Activated naive CD4-positive, alpha-beta T cell treated with anti-CD3 and anti-CD28 coated beads, Interleukin-2, amount 10 ng/mL, durations not matched to agents 7 days and 5 days (primary cell): ENCODE measurements at regions not wholly inside any gene's neighbourhood (a gene's known extent, or its start where the extent isn't known, plus 50 kb on each side); places are given as distances from the start of the nearest gene placed in this dataset.

ENCODE experiments used
- CTCF ChIA-PET: fragments of 350-600 bp; sonication (Branson Sonifier 250); formaldehyde crosslinking; loops from one replicate; lab custom pipeline; 2021; ENCODE audit warnings: antibody characterized with exemption; lab: Charles Lee
- DNase-seq: peaks from one replicate; pipeline ENCODE4 v3.0.0-alpha.2; 2020
- H3K27ac Mint-ChIP-seq: one replicate; pipeline ENCODE4 v1.8.0; 2021; ENCODE audit warnings: mild to moderate bottlenecking, moderate library complexity, mixed read lengths
- H3K27me3 Mint-ChIP-seq: one replicate; pipeline ENCODE4 v1.8.0; 2021; ENCODE audit warnings: mild to moderate bottlenecking, mixed read lengths
- H3K36me3 Mint-ChIP-seq: one replicate; pipeline ENCODE4 v1.8.0; 2021; ENCODE audit warnings: mixed read lengths
- H3K4me1 Mint-ChIP-seq: one replicate; pipeline ENCODE4 v1.8.0; 2021; ENCODE audit warnings: mixed read lengths
- H3K4me3 Mint-ChIP-seq: one replicate; pipeline ENCODE4 v1.8.0; 2021; ENCODE audit warnings: mild to moderate bottlenecking, moderate library complexity, mixed read lengths
- H3K9me3 Mint-ChIP-seq: one replicate; pipeline ENCODE4 v1.8.0; 2021; ENCODE audit warnings: mixed read lengths

DNA sequence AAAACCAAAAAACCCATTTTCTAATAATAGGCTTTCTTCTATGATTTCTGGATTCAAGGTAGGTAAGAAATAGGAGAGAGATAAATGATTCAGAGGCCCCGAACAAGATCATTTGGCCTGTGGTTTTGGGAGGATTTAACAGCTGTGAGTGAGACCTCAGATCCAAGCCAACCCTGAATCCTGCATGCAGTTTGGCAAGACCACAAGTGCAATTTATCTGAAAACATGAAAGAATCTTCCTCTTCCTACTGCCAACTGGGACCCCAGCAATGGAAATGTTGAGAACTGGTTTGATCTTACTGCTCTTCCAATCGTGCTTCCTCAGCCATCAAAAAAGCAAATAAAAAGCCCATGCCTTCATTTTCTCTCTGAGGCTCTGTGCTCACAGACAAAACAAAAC is 519.7 kb upstream of the TBX3 start:
- Mint-ChIP-seq H3K27ac (no peak overlapping the region), H3K27me3 (no peaks in the 10 kb centered on the region), H3K4me1 (no peaks in the 10 kb centered on the region), H3K9me3 (peaks cover 13% of the 10 kb centered on the region), H3K36me3 (no peaks in the 10 kb centered on the region), H3K4me3 (no peak overlapping the region)
- CTCF ChIA-PET = no interaction called here
- DNase-seq = no peak

DNA sequence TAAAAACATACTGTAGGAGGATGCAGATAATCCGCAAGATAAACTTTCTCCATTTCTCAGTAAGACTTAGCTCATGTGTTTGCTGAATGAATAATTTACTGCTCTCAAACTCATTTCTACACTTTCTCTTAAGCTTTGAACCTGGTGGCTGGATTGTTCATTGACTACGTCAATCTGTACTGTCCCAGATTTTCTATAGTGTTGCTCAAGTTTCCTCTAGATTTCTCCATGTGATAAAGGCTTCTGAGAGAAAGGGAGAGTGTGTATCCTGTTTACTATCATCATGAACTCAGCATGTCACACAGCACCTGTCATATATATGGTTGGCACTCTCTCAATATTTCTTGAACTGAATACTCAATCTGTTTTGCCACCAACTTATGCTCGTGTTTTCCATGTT is 518.0 kb upstream of the TBX3 start:
- Mint-ChIP-seq H3K4me1 (no peaks in the 10 kb centered on the region), H3K4me3 (no peak overlapping the region), H3K27me3 (no peaks in the 10 kb centered on the region), H3K27ac (no peak overlapping the region), H3K9me3 (peaks cover 14% of the 10 kb centered on the region), H3K36me3 (no peaks in the 10 kb centered on the region)
- CTCF ChIA-PET = interaction anchor here (0.7 kb wide), 1 partner anchor 481 kb away, joined by 3 read pairs; no protein-coding TSS in a partner anchor
- no peak for DNase-seq

DNA sequence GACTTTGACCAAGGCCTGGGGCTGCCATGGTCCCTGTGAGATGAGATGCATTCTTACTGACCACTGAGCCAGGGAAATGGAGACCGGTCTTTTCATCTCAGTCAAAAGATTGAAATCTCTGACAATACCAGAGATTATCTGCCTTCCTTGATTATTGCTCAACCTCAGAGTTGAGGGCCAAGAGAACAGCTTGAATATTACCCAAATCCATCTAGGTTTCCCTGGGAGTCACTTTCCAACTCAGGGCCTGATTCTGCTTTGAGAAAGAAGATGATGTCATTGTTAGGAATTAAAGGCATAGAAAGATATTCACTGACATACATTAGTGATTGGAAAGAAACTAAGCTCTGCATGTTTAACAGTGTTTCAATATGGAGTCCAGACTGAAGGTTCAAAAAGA is 515.9 kb upstream of the TBX3 start:
- DNase-seq = no peak
- no peaks in the 10 kb centered on the region for H3K36me3 Mint-ChIP-seq
- CTCF ChIA-PET = no interaction called here
- H3K4me3 Mint-ChIP-seq = no peak overlapping the region
- H3K9me3 Mint-ChIP-seq = peaks cover 10% of the 10 kb centered on the region
- H3K27me3 Mint-ChIP-seq = no peaks in the 10 kb centered on the region
- no peaks in the 10 kb centered on the region for H3K4me1 Mint-ChIP-seq
- no peak overlapping the region for H3K27ac Mint-ChIP-seq

DNA sequence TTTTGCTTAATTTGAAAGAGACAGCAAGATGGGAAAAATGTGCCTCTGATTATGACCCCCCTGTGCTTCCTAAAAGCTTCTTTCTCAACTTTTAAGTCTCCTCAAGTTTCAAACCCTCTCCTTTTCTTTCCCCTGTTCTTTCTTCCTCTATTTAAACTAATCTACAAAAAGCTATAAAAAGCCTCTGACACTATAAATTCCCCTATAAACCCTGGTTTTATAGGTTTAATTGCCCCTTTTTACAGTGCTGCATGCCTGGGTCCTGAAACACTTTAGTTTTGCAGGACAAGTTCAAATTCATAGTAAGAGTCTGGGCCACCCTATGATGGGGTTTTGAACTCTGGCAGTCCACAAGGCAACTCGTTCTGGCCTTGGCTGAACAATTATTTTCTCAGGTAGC is 510.9 kb upstream of the TBX3 start:
- Mint-ChIP-seq H3K36me3 (no peaks in the 10 kb centered on the region), H3K27ac (no peak overlapping the region)
- no peak for DNase-seq

DNA sequence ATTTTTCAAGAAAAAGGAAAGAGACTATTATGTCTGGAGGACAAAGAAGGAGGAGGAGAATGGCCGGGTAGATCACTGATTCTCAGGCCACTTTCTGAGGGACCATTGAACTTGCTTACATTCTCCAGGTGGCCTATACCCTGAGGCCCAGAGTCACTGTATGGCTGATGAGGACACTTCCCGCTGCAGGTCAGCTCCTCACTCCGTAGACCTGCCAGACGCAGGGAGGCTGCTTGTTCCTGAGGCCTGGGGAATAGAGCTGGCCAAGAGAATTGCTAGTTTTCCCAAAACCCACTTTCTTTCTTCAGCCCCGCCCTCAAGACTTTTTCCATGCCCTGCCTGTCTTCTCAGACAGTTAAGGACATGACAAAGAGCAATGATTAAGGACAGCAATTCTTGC is 510.5 kb upstream of the TBX3 start:
- no peak for DNase-seq
- Mint-ChIP-seq H3K4me1 (no peaks in the 10 kb centered on the region), H3K9me3 (peaks cover 9% of the 10 kb centered on the region), H3K36me3 (no peaks in the 10 kb centered on the region), H3K27me3 (no peaks in the 10 kb centered on the region), H3K4me3 (no peak overlapping the region), H3K27ac (no peak overlapping the region)
- CTCF ChIA-PET = no interaction called here

More for the DNA sequence above, 510.9 kb upstream of the TBX3 start:
- peaks cover 9% of the 10 kb centered on the region for H3K9me3 Mint-ChIP-seq
- H3K4me1 Mint-ChIP-seq = no peaks in the 10 kb centered on the region
- H3K4me3 Mint-ChIP-seq = no peak overlapping the region
- no peaks in the 10 kb centered on the region for H3K27me3 Mint-ChIP-seq
- CTCF ChIA-PET = no interaction called here

DNA sequence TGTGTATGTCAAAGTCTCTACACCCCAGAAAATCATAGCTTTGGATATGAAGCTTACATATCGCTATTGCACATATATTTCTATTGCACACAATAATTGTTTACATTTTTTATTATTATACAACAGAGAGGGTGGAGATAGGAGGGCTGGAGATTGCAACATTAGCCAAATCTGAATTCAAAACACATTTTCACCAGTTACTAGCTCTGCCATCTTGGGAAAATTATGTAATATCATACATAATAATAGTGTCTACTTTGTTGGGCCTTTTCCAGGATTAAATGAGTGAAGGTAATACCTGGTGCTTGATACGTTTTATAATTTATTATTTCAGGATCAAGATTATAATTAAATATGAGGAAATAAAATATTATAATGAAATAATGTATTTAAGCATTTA is 507.4 kb upstream of the TBX3 start:
- H3K27me3 Mint-ChIP-seq = no peaks in the 10 kb centered on the region
- no peaks in the 10 kb centered on the region for H3K4me1 Mint-ChIP-seq
- no peaks in the 10 kb centered on the region for H3K36me3 Mint-ChIP-seq
- CTCF ChIA-PET = no interaction called here
- DNase-seq = no peak
- H3K4me3 Mint-ChIP-seq = no peak overlapping the region
- H3K9me3 Mint-ChIP-seq = peaks cover 7% of the 10 kb centered on the region
- no peak overlapping the region for H3K27ac Mint-ChIP-seq

DNA sequence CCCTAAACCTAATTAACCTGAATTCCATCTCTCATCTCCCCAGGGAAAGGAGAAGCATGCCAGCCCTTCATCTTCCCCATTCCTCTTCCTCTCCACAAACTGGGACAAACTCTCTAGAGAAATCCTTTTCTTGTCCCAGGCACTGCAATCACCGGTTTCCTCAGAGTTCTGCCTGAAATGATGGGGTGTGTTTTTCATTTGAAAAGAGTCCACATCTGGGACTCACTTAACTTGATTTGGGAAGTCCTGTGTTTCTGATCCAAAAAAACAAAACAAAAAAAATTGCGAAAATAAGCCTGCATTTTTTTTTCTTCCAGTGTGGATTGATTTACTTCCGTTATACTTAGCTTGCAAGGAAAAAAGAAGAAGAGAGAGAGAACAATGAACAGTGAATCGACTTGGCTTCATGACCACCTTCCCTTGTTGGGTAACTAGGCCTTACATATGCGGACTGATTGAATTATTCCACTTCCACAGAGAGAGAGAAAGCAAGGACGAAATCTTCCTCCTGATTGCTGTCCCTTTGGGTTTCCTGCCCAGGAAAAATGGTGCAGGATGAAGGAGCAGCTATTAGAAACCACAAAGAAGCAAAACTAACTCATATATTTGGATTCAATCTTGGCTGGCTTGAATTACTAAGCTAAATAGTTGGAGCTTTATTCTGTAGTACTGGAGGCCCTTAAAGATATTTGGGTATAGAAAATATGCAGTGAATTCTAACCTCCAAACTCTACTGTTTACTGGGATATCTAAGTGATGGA is 506.2 kb upstream of the TBX3 start:
- H3K36me3 Mint-ChIP-seq = no peaks in the 10 kb centered on the region
- CTCF ChIA-PET = no interaction called here
- no peak for DNase-seq
- H3K4me3 Mint-ChIP-seq = no peak overlapping the region
- H3K9me3 Mint-ChIP-seq = peaks cover 12% of the 10 kb centered on the region
- H3K27me3 Mint-ChIP-seq = no peaks in the 10 kb centered on the region
- no peaks in the 10 kb centered on the region for H3K4me1 Mint-ChIP-seq
- no peak overlapping the region for H3K27ac Mint-ChIP-seq

DNA sequence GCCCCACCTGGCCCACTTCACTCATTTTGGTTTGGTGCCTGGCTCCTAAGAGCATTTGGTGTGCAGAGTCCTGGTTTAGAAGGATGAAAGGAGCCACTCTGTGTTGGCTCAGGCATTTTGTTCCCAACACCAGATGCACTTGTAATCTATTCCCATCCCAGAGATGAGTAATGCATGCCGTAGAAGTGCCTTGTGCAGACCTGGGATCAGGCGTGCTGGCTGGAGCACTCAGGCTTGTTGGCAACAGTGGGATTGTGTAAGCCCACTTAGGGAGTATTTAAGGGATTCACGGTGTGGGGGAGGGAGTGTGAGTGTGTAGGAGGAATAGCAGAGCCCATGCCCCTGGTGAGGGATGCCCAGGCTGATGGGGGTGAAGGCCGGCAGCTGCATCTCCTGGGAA is 501.5 kb upstream of the TBX3 start:
- Mint-ChIP-seq H3K27me3 (no peaks in the 10 kb centered on the region), H3K27ac (no peak overlapping the region), H3K9me3 (peaks cover 15% of the 10 kb centered on the region)

DNA sequence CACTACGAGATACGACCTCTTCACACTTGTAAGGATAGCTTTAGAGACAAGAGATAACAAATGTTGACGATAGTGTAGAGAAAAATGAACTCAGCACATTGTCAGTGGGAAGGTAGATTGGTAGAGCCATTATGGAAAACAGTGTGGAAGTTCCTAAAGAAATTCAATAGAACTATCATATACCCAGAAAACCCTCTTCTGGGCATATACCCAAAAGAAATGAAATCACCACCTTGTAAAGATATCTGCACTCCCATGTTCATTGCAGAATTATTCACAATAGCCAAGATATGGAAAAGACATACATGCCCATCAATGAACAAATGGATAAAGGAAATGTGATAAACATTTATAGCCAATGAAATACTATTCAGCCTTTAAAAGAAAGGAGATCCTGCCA is 499.8 kb upstream of the TBX3 start:
- DNase-seq = no peak
- CTCF ChIA-PET = no interaction called here
- H3K27ac Mint-ChIP-seq = no peak overlapping the region
- H3K27me3 Mint-ChIP-seq = no peaks in the 10 kb centered on the region
- no peak overlapping the region for H3K4me3 Mint-ChIP-seq
- peaks cover 15% of the 10 kb centered on the region for H3K9me3 Mint-ChIP-seq
- H3K36me3 Mint-ChIP-seq = no peaks in the 10 kb centered on the region
- H3K4me1 Mint-ChIP-seq = no peaks in the 10 kb centered on the region

More for the DNA sequence above, 501.5 kb upstream of the TBX3 start:
- CTCF ChIA-PET = no interaction called here
- Mint-ChIP-seq H3K4me1 (no peaks in the 10 kb centered on the region), H3K36me3 (no peaks in the 10 kb centered on the region), H3K4me3 (no peak overlapping the region)
- no peak for DNase-seq

DNA sequence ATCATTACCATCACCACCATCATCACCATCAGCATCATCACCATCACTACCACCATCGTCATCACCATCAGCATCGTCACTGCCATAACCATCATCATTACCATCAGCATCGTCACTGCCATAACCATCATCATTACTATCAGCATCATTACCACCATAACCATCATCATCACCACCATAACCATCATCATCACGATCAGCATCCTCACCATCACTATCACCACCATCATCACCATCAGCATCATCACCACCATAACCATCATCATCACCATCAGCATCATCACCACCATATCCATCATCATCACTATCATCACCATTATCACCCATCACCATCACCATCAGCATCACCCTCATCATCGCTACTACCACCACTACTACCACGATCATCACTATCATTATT is 493.9 kb upstream of the TBX3 start:
- CTCF ChIA-PET = no interaction called here
- H3K9me3 Mint-ChIP-seq = peaks cover 2% of the 10 kb centered on the region
- H3K36me3 Mint-ChIP-seq = no peaks in the 10 kb centered on the region
- H3K27me3 Mint-ChIP-seq = no peaks in the 10 kb centered on the region
- DNase-seq = no peak
- no peak overlapping the region for H3K4me3 Mint-ChIP-seq
- no peaks in the 10 kb centered on the region for H3K4me1 Mint-ChIP-seq
- no peak overlapping the region for H3K27ac Mint-ChIP-seq

DNA sequence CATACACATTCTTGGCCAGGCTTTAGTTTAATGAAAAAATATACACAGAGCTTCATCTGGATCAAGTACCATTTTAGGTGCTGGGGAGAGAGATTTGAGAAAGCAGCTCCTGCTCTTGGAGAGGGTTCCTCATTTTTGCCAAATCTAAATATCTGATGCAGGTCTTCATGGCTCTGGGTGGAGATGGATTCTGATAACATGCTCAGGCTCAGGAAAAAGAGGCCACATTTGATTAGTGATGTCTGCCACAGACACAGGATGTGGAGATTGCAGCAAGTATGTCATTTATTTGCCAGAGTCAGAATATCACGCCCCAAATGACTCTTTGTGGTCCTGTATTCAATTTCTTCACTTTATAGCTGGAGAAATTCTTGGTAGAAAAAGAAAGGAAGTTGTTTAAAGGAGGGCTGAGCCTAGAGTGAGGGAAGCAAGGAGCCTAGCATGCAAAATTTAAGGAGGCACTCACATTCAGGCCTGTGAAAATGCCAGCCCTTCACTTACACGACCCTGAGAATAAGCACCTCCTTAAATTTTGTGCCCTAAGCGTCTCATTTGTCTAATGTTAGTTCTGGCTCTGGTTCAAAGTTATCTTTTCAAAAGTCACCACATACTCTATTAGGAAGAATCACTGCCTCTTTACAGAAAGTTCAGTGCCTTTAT is 492.9 kb upstream of the TBX3 start:
- H3K4me3 Mint-ChIP-seq = no peak overlapping the region
- CTCF ChIA-PET = no interaction called here

DNA sequence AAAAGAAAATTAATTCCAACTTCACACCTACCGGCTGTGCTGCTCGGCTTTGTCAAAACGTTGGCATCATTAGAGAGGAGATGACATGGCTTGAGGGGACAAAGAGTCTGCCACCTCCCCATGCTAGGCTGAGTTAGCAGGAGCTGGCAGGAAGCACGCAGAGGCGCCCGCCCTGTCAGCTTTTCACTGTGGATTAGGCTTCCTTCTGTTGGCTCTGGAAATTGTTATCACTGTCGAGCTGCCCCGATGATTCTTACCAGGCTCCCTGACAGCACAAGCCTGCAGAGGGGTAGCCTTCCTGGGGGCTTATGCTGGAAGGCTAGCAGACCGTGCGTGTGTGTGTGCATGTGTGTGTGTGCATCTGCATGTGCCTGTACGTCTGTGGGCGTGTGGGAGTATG is 490.9 kb upstream of the TBX3 start:
- DNase-seq = no peak
- H3K36me3 Mint-ChIP-seq = no peaks in the 10 kb centered on the region

More for the DNA sequence above, 492.9 kb upstream of the TBX3 start:
- DNase-seq = no peak
- H3K27me3 Mint-ChIP-seq = no peaks in the 10 kb centered on the region
- H3K36me3 Mint-ChIP-seq = no peaks in the 10 kb centered on the region
- no peak overlapping the region for H3K27ac Mint-ChIP-seq
- peaks cover 2% of the 10 kb centered on the region for H3K9me3 Mint-ChIP-seq
- no peaks in the 10 kb centered on the region for H3K4me1 Mint-ChIP-seq

DNA sequence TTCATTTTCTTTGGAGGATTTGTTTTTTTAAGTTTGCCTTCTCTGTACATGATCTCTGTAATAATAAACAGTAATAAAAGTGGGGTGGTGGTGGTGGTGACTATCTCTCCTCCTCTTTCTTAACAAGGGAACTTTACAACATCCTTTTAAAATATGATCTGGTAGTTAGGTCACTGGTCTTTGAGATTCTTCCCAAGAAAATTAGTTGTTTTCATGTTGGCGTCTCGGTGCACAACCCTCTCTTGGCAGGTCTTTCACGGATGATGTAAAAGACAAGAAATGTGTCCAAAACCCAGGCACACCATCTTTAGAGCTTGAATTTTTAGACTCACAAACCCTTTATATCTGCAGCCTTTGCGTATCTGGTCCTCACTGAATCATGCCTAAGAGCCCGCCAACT is 488.5 kb upstream of the TBX3 start:
- Mint-ChIP-seq H3K27me3 (no peaks in the 10 kb centered on the region), H3K36me3 (no peaks in the 10 kb centered on the region), H3K4me3 (no peak overlapping the region), H3K4me1 (no peaks in the 10 kb centered on the region), H3K9me3 (peaks cover 7% of the 10 kb centered on the region), H3K27ac (no peak overlapping the region)
- CTCF ChIA-PET = no interaction called here
- no peak for DNase-seq

More for the DNA sequence above, 490.9 kb upstream of the TBX3 start:
- peaks cover 2% of the 10 kb centered on the region for H3K9me3 Mint-ChIP-seq
- no peaks in the 10 kb centered on the region for H3K4me1 Mint-ChIP-seq
- no peaks in the 10 kb centered on the region for H3K27me3 Mint-ChIP-seq
- H3K27ac Mint-ChIP-seq = no peak overlapping the region
- H3K4me3 Mint-ChIP-seq = no peak overlapping the region
- CTCF ChIA-PET = no interaction called here

DNA sequence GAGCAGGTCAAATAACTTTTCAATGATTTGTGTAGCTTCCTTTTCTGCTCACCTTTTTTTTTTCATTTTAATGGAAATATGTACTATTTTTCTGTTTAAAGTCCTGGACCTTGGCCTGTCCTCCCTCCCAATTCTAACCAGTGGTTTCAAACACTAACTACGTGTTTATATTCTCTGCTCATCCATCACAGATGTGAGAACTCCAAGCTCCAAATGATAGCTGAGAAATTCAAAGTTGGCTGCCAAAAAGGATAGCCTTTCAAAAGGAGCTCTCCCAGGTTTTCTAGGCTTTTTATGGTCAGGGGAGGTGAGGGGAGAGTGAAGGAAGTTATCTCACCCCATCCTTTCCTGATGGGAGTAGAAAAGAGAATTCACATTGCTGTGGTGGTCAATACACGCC is 486.0 kb upstream of the TBX3 start:
- no peak overlapping the region for H3K4me3 Mint-ChIP-seq
- no peak overlapping the region for H3K27ac Mint-ChIP-seq
- no peaks in the 10 kb centered on the region for H3K36me3 Mint-ChIP-seq
- H3K4me1 Mint-ChIP-seq = no peaks in the 10 kb centered on the region
- peaks cover 10% of the 10 kb centered on the region for H3K9me3 Mint-ChIP-seq
- CTCF ChIA-PET = no interaction called here
- no peak for DNase-seq
- H3K27me3 Mint-ChIP-seq = no peaks in the 10 kb centered on the region

DNA sequence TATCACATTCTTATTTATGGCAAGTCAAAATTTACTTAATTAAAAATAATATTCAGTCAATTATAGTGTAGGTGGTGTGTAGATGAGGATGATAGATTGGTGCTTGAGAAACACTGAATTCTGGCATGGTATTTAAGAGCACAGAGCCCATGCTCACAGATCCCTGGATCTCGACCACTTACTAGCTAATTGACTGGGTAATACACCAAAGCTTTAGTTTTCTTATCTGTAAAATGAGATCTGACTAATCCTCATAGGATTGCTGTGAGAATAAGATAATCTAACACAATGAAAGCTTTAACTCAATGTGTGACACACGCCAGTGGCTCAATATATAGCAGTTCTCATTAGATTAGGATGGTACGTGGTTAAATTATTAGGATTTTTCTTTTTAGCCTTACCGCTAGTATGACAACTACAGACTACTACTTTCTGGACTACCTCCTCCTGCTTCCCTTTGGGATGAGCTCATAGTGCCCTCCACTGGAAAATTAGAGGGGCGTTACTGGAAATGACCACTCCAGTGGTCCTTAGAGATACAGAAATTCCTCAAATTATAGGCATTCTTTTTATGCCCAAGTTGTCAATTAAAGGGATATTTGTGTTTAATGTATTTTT is 482.8 kb upstream of the TBX3 start:
- Mint-ChIP-seq H3K27ac (no peak overlapping the region), H3K4me3 (no peak overlapping the region), H3K36me3 (no peaks in the 10 kb centered on the region), H3K27me3 (no peaks in the 10 kb centered on the region), H3K9me3 (peaks cover 8% of the 10 kb centered on the region), H3K4me1 (no peaks in the 10 kb centered on the region)
- CTCF ChIA-PET = no interaction called here
- DNase-seq = no peak
